Lower lobe of right lung (tissue), 2 donors: ENCODE measurements at regions not wholly inside any gene's neighbourhood (a gene's known extent, or its start where the extent isn't known, plus 50 kb on each side); places are given as distances from the start of the nearest gene placed in this dataset.

ENCODE experiments used
- ATAC-seq, 2 donors: fragments of 200-7000 bp; cut with Tn5 transposase; one replicate each; pipeline ENCODE4 v1.9.1; 2020 to 2022; ENCODE audit warnings: mild to moderate bottlenecking in 2 of 2, moderate library complexity in 2 of 2
- DNase-seq: peaks from one replicate; pipeline ENCODE4 v3.0.0-alpha.2; 2020
- H3K27ac ChIP-seq: fragments of 200-600 bp; one replicate; pipeline ENCODE4 v1.8.0; 2022
- H3K27me3 ChIP-seq: fragments of 200-600 bp; one replicate; pipeline ENCODE4 v1.8.0; 2022; ENCODE audit warnings: low read depth
- H3K36me3 ChIP-seq: fragments of 200-600 bp; one replicate; pipeline ENCODE4 v1.8.0; 2022; ENCODE audit warnings: mild to moderate bottlenecking
- H3K4me1 ChIP-seq: fragments of 200-600 bp; one replicate; pipeline ENCODE4 v1.8.0; 2022
- H3K4me3 ChIP-seq: fragments of 200-600 bp; one replicate; pipeline ENCODE4 v1.8.0; 2022; ENCODE audit warnings: mild to moderate bottlenecking
- H3K9me3 ChIP-seq: fragments of 200-600 bp; one replicate; pipeline ENCODE4 v1.8.0; 2022
- intact Hi-C: fragments of 100-400 bp; cut with DNase I; formaldehyde crosslinking; loops from one replicate; pipeline ENCODE4 v1.11.0; 2022
- TF ChIP-seq, protein P1 (sequence below): fragments of 200-600 bp; IDR thresholded peaks from one replicate; pipeline ENCODE4 v1.8.0; 2022; ENCODE audit warnings: antibody characterized with exemption, mild to moderate bottlenecking
- donor health status: DM: no; HTN: yes; CAD: no; lungs with severe emphysema.

DNA sequence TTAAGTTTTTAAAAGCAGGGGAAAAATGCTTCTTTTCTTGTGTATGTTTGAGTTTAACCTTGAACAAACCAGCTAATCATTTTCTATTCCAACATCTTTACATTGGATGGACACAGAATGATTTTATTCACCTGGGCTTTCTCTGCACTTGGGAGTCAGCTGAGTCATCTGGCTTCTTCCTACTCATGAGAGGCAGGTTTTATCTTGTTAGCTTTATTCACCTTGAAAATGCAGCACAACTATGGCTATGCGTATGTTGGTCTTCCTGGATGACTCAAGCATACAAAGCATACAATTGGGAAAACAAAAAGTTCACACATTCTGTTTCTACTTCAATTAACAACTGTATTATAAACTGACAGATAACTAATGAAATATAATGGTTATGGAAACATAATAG, 737.7 kb downstream of the FRK start:
- TF ChIP-seq, protein P1, sequence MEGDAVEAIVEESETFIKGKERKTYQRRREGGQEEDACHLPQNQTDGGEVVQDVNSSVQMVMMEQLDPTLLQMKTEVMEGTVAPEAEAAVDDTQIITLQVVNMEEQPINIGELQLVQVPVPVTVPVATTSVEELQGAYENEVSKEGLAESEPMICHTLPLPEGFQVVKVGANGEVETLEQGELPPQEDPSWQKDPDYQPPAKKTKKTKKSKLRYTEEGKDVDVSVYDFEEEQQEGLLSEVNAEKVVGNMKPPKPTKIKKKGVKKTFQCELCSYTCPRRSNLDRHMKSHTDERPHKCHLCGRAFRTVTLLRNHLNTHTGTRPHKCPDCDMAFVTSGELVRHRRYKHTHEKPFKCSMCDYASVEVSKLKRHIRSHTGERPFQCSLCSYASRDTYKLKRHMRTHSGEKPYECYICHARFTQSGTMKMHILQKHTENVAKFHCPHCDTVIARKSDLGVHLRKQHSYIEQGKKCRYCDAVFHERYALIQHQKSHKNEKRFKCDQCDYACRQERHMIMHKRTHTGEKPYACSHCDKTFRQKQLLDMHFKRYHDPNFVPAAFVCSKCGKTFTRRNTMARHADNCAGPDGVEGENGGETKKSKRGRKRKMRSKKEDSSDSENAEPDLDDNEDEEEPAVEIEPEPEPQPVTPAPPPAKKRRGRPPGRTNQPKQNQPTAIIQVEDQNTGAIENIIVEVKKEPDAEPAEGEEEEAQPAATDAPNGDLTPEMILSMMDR, result no peak
- DNase-seq (no peak), ATAC-seq (no peak)
- intact Hi-C loops, result no loop called here
- no peak overlapping the region for H3K4me3 ChIP-seq
- no peaks in the 10 kb centered on the region for H3K36me3 ChIP-seq
- no peaks in the 10 kb centered on the region for H3K27me3 ChIP-seq
- H3K9me3 ChIP-seq, result no peaks in the 10 kb centered on the region
- H3K27ac ChIP-seq, result no peak overlapping the region
- no peaks in the 10 kb centered on the region for H3K4me1 ChIP-seq

DNA sequence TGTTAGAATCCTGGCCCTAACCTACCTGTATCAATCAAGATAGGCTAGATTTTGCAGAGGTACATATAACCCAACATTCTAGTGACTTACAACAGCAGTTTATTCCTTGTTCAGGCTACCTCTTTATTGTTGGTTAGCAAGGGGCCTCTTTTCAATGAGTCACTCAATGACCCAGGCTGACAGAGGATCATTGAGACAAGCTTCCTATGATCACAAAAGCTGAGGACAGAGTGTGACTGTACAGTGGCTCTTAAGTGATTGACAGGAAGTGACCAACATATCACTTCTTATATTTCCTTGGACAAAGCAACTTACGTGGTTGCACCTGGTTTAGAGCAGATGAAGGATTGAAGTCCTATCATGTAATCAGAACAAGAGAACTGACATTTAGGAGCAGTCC, 740.9 kb downstream of the FRK start:
- no peaks in the 10 kb centered on the region for H3K9me3 ChIP-seq
- ATAC-seq, result no peak
- intact Hi-C loops, result no loop called here
- H3K27ac ChIP-seq, result no peak overlapping the region
- no peak overlapping the region for H3K4me3 ChIP-seq
- DNase-seq, result no peak
- H3K27me3 ChIP-seq, result no peaks in the 10 kb centered on the region
- no peaks in the 10 kb centered on the region for H3K4me1 ChIP-seq
- H3K36me3 ChIP-seq, result no peaks in the 10 kb centered on the region
- TF ChIP-seq, protein P1, result no peak

DNA sequence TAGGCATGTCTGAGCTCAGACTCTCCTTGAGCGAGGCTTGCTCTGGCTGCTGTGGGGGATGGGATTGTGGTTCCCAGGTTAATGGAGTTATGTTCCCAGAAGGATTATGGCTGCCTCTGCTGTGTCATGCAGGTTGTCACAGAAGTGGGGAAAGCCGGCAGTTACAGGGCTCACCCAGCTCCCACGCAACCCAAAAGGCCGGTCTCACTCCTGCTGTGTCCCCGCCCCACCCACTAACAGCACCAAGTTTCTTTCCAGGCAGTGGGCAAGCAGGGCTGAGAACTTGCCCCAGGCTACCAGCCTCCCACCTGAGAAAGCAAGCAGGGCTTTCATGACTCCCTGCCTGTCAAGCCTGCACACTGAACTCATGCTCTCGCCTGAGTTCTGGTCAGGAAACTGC, 750.5 kb downstream of the FRK start:
- Histone ChIP-seq H3K9me3 (peaks cover 2% of the 10 kb centered on the region), H3K4me3 (no peak overlapping the region), H3K27ac (no peak overlapping the region), H3K4me1 (no peaks in the 10 kb centered on the region), H3K27me3 (no peaks in the 10 kb centered on the region), H3K36me3 (no peaks in the 10 kb centered on the region)
- TF ChIP-seq, protein P1, result no peak
- ATAC-seq (no peak), DNase-seq (no peak)
- intact Hi-C loops, result no loop called here

DNA sequence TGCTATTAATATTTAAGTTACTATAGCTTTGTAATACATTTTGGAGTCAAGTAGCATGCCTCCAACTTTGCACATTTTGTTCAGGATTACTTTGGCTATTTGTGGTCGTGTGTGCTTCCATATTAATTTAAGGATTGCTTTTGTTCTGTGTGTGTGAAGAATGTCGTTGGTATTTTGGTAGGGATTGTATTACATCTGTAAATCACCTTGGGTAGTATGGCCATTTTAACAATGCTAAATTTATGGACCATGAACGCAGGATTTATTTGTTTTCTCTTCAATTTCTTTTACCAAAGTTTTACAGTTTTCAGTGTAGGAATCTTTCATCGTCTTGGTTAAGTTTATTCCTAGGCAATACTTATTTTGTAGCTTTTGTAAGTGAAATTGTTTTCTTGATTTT, 758.0 kb downstream of the FRK start:
- Histone ChIP-seq H3K9me3 (no peaks in the 10 kb centered on the region), H3K36me3 (no peaks in the 10 kb centered on the region), H3K27me3 (no peaks in the 10 kb centered on the region), H3K4me3 (no peak overlapping the region), H3K4me1 (no peaks in the 10 kb centered on the region), H3K27ac (no peak overlapping the region)
- intact Hi-C loops, result no loop called here
- DNase-seq (no peak), ATAC-seq (no peak)
- TF ChIP-seq, protein P1, result no peak

DNA sequence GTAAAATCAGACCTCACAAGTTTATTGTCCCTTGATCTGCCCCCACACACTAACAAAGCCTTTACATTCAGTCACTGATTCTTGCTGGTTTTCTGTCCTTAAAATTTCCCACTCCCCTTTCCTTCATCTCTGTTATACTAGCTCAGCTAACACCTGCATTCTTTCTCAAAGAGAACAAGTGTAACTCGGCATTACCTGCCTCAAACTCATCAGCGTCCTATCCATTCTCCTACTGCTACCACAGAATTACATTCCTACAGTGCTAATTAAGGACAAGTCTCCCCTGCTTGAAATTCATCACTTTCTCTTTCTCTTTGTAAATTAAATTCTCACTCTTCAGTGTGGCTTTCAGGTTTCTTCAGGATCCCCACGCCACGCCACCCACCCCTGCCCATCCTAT, 773.2 kb downstream of the FRK start:
- TF ChIP-seq, protein P1, result no peak
- Histone ChIP-seq H3K36me3 (no peaks in the 10 kb centered on the region), H3K27me3 (no peaks in the 10 kb centered on the region), H3K9me3 (no peaks in the 10 kb centered on the region), H3K27ac (no peak overlapping the region), H3K4me3 (no peak overlapping the region), H3K4me1 (no peaks in the 10 kb centered on the region)
- intact Hi-C loops, result no loop called here
- DNase-seq (no peak), ATAC-seq (no peak)
